ENCODE measurements at regions not wholly inside any gene's neighbourhood (a gene's known extent, or its start where the extent isn't known, plus 50 kb on each side); places are given as distances from the start of the nearest gene placed in this dataset.

GRCh38 chrX:118225711-118226428, 109.3 kb upstream of the KLHL13 start:
- ATAC-seq (ENCODE audit: insufficient read depth, low FRiP score) (no peak), DNase-seq (peak in 1 of 3 donors; percentile 27)
- no peaks in the 10 kb centered on the region for H3K9me3 ChIP-seq (ENCODE audit: control insufficient read depth in 4 of 4, insufficient read depth in 3 of 4, low read length in 3 of 4)
- H3K27ac ChIP-seq (ENCODE audit: low read depth in 1 of 2, low read length in 1 of 2) = no peak overlapping the region
- H3K9ac ChIP-seq (ENCODE audit: insufficient read depth in 1 of 2, low read length in 2 of 2) = no peak overlapping the region
- H3K27me3 ChIP-seq (ENCODE audit: control insufficient read depth in 3 of 3, insufficient read depth in 3 of 3, low read length in 2 of 3) = peaks cover 3 to 10% (median 4%) of the 10 kb centered on the region in 3 donors
- no peak overlapping the region for H3K4me3 ChIP-seq
- H3K4me1 ChIP-seq (ENCODE audit: control insufficient read depth in 5 of 5, insufficient read depth in 5 of 5, low read length in 5 of 5) = no peaks in the 10 kb centered on the region
- H3K36me3 ChIP-seq (ENCODE audit: control insufficient read depth in 4 of 4, insufficient read depth in 4 of 4, low read length in 4 of 4) = no peaks in the 10 kb centered on the region
- no peak for TF ChIP-seq CTCF (IDR thresholded peaks at IDR 0.05; ENCODE audit: control extremely low read depth, extremely low read depth)
- 45 to 47% methylated on average over 3 of the region's 3 CpGs for WGBS, 2 donors

GRCh38 chrX:118228041-118228440, 111.4 kb upstream of the KLHL13 start:
- H3K36me3 ChIP-seq (ENCODE audit: control insufficient read depth in 4 of 4, insufficient read depth in 4 of 4, low read length in 4 of 4) = no peaks in the 10 kb centered on the region
- no peak for TF ChIP-seq CTCF (IDR thresholded peaks at IDR 0.05; ENCODE audit: control extremely low read depth, extremely low read depth)
- H3K4me3 ChIP-seq = no peak overlapping the region
- H3K9me3 ChIP-seq (ENCODE audit: control insufficient read depth in 4 of 4, insufficient read depth in 3 of 4, low read length in 3 of 4) = no peaks in the 10 kb centered on the region
- no peak overlapping the region for H3K9ac ChIP-seq (ENCODE audit: insufficient read depth in 1 of 2, low read length in 2 of 2)
- no peak overlapping the region for H3K27ac ChIP-seq (ENCODE audit: low read depth in 1 of 2, low read length in 1 of 2)
- 61 to 82% methylated on average over 4 of the region's 4 CpGs for WGBS, 2 donors
- peaks cover 0 to 6% (median 3%) of the 10 kb centered on the region in 3 donors for H3K27me3 ChIP-seq (ENCODE audit: control insufficient read depth in 3 of 3, insufficient read depth in 3 of 3, low read length in 2 of 3)
- H3K4me1 ChIP-seq (ENCODE audit: control insufficient read depth in 5 of 5, insufficient read depth in 5 of 5, low read length in 5 of 5) = no peaks in the 10 kb centered on the region
- no peak for ATAC-seq (ENCODE audit: insufficient read depth, low FRiP score)
- DNase-seq = no peak

- no peak for TF ChIP-seq CTCF (IDR thresholded peaks at IDR 0.05; ENCODE audit: control extremely low read depth, extremely low read depth)
- WGBS, 2 donors = 77 to 93% methylated on average over 1 of the region's 1 CpG
- peaks cover 0 to 6% (median 3%) of the 10 kb centered on the region in 3 donors for H3K27me3 ChIP-seq (ENCODE audit: control insufficient read depth in 3 of 3, insufficient read depth in 3 of 3, low read length in 2 of 3)
- H3K36me3 ChIP-seq (ENCODE audit: control insufficient read depth in 4 of 4, insufficient read depth in 4 of 4, low read length in 4 of 4) = no peaks in the 10 kb centered on the region
- no peak for ATAC-seq (ENCODE audit: insufficient read depth, low FRiP score)
- no peak overlapping the region for H3K9ac ChIP-seq (ENCODE audit: insufficient read depth in 1 of 2, low read length in 2 of 2)
- H3K27ac ChIP-seq (ENCODE audit: low read depth in 1 of 2, low read length in 1 of 2) = no peak overlapping the region
- no peaks in the 10 kb centered on the region for H3K4me1 ChIP-seq (ENCODE audit: control insufficient read depth in 5 of 5, insufficient read depth in 5 of 5, low read length in 5 of 5)
- H3K9me3 ChIP-seq (ENCODE audit: control insufficient read depth in 4 of 4, insufficient read depth in 3 of 4, low read length in 3 of 4) = no peaks in the 10 kb centered on the region
- no peak for DNase-seq
- H3K4me3 ChIP-seq = no peak overlapping the region
These were observed 111.8 kb upstream of the KLHL13 start for GRCh38 chrX:118228456-118228855.

GRCh38 chrX:118231464-118231863, 114.4 kb upstream of the WDR44 start:
- no peak for TF ChIP-seq CTCF (IDR thresholded peaks at IDR 0.05; ENCODE audit: control extremely low read depth, extremely low read depth)
- no peaks in the 10 kb centered on the region for H3K36me3 ChIP-seq (ENCODE audit: control insufficient read depth in 4 of 4, insufficient read depth in 4 of 4, low read length in 4 of 4)
- ATAC-seq (ENCODE audit: insufficient read depth, low FRiP score) (no peak), DNase-seq (no peak)
- no peak overlapping the region for H3K9ac ChIP-seq (ENCODE audit: insufficient read depth in 1 of 2, low read length in 2 of 2)
- H3K27me3 ChIP-seq (ENCODE audit: control insufficient read depth in 3 of 3, insufficient read depth in 3 of 3, low read length in 2 of 3) = peaks cover 0 to 3% (median 3%) of the 10 kb centered on the region in 3 donors
- no peak overlapping the region for H3K4me3 ChIP-seq
- H3K4me1 ChIP-seq (ENCODE audit: control insufficient read depth in 5 of 5, insufficient read depth in 5 of 5, low read length in 5 of 5) = no peaks in the 10 kb centered on the region
- no peak overlapping the region for H3K27ac ChIP-seq (ENCODE audit: low read depth in 1 of 2, low read length in 1 of 2)
- H3K9me3 ChIP-seq (ENCODE audit: control insufficient read depth in 4 of 4, insufficient read depth in 3 of 4, low read length in 3 of 4) = peaks cover 0 to 2% (median 0%) of the 10 kb centered on the region in 4 donors

Measured in lung (tissue), 11 donors.